ENCODE measurements at regions not wholly inside any gene's neighbourhood (a gene's known extent, or its start where the extent isn't known, plus 50 kb on each side); places are given as distances from the start of the nearest gene placed in this dataset.

- TF ChIP-seq CTCF (IDR thresholded peaks at IDR 0.05), result no peak
- no peak for TF ChIP-seq ZFX (IDR thresholded peaks at IDR 0.05; ENCODE audit: borderline replicate concordance)
These were observed 1198.4 kb upstream of the CITED2 start for GRCh38 chr6:140572867-140573266.
